HepG2 (cell line): ENCODE measurements at regions not wholly inside any gene's neighbourhood (a gene's known extent, or its start where the extent isn't known, plus 50 kb on each side); places are given as distances from the start of the nearest gene placed in this dataset.

Experiments
- ATAC-seq: fragments of 200-7000 bp; cut with Tn5 transposase; 3 replicates; pipeline ENCODE4 v1.9.1; 2020; ENCODE audit warnings: mild to moderate bottlenecking, moderate library complexity
- BruUV-seq: library from RNA; stranded (reverse); fragments of 400-500 nt; replicated peaks from 2 replicates; lab custom pipeline; 2021; lab: Mats Ljungman, UMichigan
- CTCF ChIA-PET: fragments of 300-600 bp; formaldehyde crosslinking; extraction: SDS; loops from one replicate; lab custom pipeline; 2021; ENCODE audit warnings: low total read pairs, inconsistent platforms, low intra/inter-chr PET ratio; lab: Yijun Ruan, JAX
- POLR2A ChIA-PET: fragments of 350-600 bp; sonication (Branson Sonifier 250); formaldehyde crosslinking; loops from one replicate; lab custom pipeline; 2020; ENCODE audit warnings: antibody characterized with exemption, inconsistent platforms; lab: Yijun Ruan, JAX
- DNase-seq: peaks from one replicate; pipeline ENCODE4 v3.0.0-alpha.2; 2015; ENCODE audit warnings: low spot score
- FAIRE-seq: peaks from 3 replicates; lab custom pipeline; 2011; peaks lifted over from hg19 to GRCh38; lab: Jason Lieb, UNC
- H2AFZ ChIP-seq: one replicate; pipeline ENCODE4 v1.6.1; 2011; ENCODE audit warnings: low read length, inconsistent platforms
- H3K27ac ChIP-seq: fragments of 300-600 bp; 3 replicates; pipeline ENCODE4 v1.8.0; 2011; ENCODE audit warnings: mixed run types, mild to moderate bottlenecking, mixed read lengths, low read length, inconsistent platforms; ENCODE audit not compliant: insufficient read depth; ENCODE audit errors: extremely low read length
- H3K27me3 ChIP-seq, 2 experiments: fragments of 200-600 bp in 1 of 2; 2 replicates in 1 of 2; 3 replicates in 1 of 2; pipeline versions ENCODE4 v1.6.0 to v1.8.0; 2011; ENCODE audit warnings: low read length in 2 of 2, mild to moderate bottlenecking in 2 of 2, moderate library complexity in 2 of 2, inconsistent platforms in 1 of 2; ENCODE audit not compliant: insufficient read depth in 2 of 2, control insufficient read depth in 1 of 2
- H3K36me3 ChIP-seq, 2 experiments: fragments of 200-600 bp in 1 of 2; replicated peaks in 1 of 2; 2 replicates in 1 of 2; 3 replicates in 1 of 2; pipeline versions ENCODE4 v1.5.1 to v1.8.0; 2011; ENCODE audit warnings: low read length in 2 of 2, inconsistent platforms in 1 of 2; ENCODE audit not compliant: insufficient read depth in 2 of 2, control insufficient read depth in 1 of 2
- H3K4me1 ChIP-seq: 2 replicates; pipeline ENCODE4 v1.5.1; 2012; ENCODE audit warnings: low read length, inconsistent platforms; ENCODE audit not compliant: insufficient read depth
- H3K4me2 ChIP-seq: 2 replicates; pipeline ENCODE4 v1.6.0; 2011; ENCODE audit warnings: low read depth, low read length, inconsistent platforms
- H3K4me3 ChIP-seq, 3 experiments: fragments of 200-600 bp in 1 of 3; sonication (generic), shearing (Covaris generic) in 1 of 3; replicated peaks in 1 of 3; 2 replicates each; pipeline ENCODE4 v1.5.1; 2011 to 2016; ENCODE audit warnings: low read length in 3 of 3, inconsistent platforms in 2 of 3, low read depth in 2 of 3, mild to moderate bottlenecking in 2 of 3, control low read depth in 1 of 3, mixed read lengths in 1 of 3; ENCODE audit not compliant: insufficient read depth in 1 of 3
- H3K79me2 ChIP-seq: one replicate; pipeline ENCODE4 v1.6.1; 2011; ENCODE audit warnings: low read length, inconsistent platforms; ENCODE audit not compliant: insufficient read depth
- H3K9ac ChIP-seq: 2 replicates; pipeline ENCODE4 v1.6.0; 2011; ENCODE audit warnings: mild to moderate bottlenecking, low read depth, low read length, inconsistent platforms; ENCODE audit not compliant: insufficient read depth
- H3K9me3 ChIP-seq: 2 replicates; pipeline ENCODE4 v1.5.1; 2012; ENCODE audit warnings: mild to moderate bottlenecking, low read length
- H4K20me1 ChIP-seq: 2 replicates; pipeline ENCODE4 v1.6.0; 2011; ENCODE audit warnings: inconsistent platforms, mild to moderate bottlenecking, low read length, moderate library complexity; ENCODE audit not compliant: insufficient read depth
- ATRX ChIP-seq: sonication (generic); formaldehyde crosslinking; IDR thresholded peaks from 2 replicates; pipeline ENCODE4 v1.4.0; 2020; ENCODE audit warnings: missing genetic modification reagents, borderline replicate concordance
- ELF3 ChIP-seq: IDR thresholded peaks from 2 replicates; pipeline ENCODE4 v1.6.1; 2016; ENCODE audit warnings: missing genetic modification reagents, missing compliant biosample characterization
- ETV5 ChIP-seq: IDR thresholded peaks from 2 replicates; pipeline ENCODE4 v1.6.1; 2018; ENCODE audit warnings: missing biosample characterization, missing genetic modification reagents, inconsistent platforms, borderline replicate concordance
- HCFC1 ChIP-seq: fragments of 150-350 bp; IDR thresholded peaks from 2 replicates; pipeline ENCODE4 v1.6.1; 2014; ENCODE audit warnings: low read depth, low read length
- MIXL1 ChIP-seq: IDR thresholded peaks from 2 replicates; pipeline ENCODE4 v1.6.1; 2016
- NCOA1 ChIP-seq: sonication (generic); formaldehyde crosslinking; IDR thresholded peaks from 2 replicates; pipeline ENCODE4 v1.9.0; 2021; ENCODE audit warnings: missing genetic modification reagents
- POLR2A ChIP-seq, 2 experiments: IDR thresholded peaks; 2 replicates each; pipeline ENCODE4 v1.6.1; 2011; ENCODE audit warnings: low read depth in 2 of 2, low read length in 2 of 2, mild to moderate bottlenecking in 1 of 2, moderate library complexity in 1 of 2; ENCODE audit not compliant: insufficient read depth in 1 of 2
- PRMT3 ChIP-seq: sonication (generic); formaldehyde crosslinking; IDR thresholded peaks from 2 replicates; pipeline ENCODE4 v1.8.1; 2022; ENCODE audit warnings: low read depth, mild to moderate bottlenecking, moderate library complexity, missing genetic modification reagents, borderline replicate concordance
- ZNF326 ChIP-seq: sonication (generic); formaldehyde crosslinking; IDR thresholded peaks from 2 replicates; pipeline ENCODE4 v1.4.0; 2020; ENCODE audit warnings: missing genetic modification reagents, borderline replicate concordance
- ZNF484 ChIP-seq: sonication (generic); formaldehyde crosslinking; IDR thresholded peaks from 2 replicates; pipeline ENCODE4 v1.5.1; 2020; ENCODE audit warnings: mild to moderate bottlenecking, low read depth, missing genetic modification reagents, borderline replicate concordance
- WGBS: methylation state at CpG from one replicate; pipeline ENCODE4 v1.1.6; 2017; ENCODE audit warnings: low lambda C conversion rate; 5-methylcytosine and 5-hydroxymethylcytosine counted together
- in situ Hi-C: cut with HindIII; loops from 2 replicates; pipeline ENCODE4 v1.10.0; 2017; ENCODE audit warnings: low pct_unique_long_range_greater_than_20kb; ENCODE audit not compliant: extremely low pct_ligation_motif_present
- intact Hi-C: fragments of 100-400 bp; cut with micrococcal nuclease; formaldehyde crosslinking; loops from one replicate; pipeline ENCODE4 v1.10.0; 2022; ENCODE audit not compliant: unreplicated experiment
- TF ChIP-seq, protein P1 (sequence below): sonication (generic); formaldehyde crosslinking; IDR thresholded peaks from 2 replicates; pipeline ENCODE4 v1.4.0; 2020; ENCODE audit warnings: missing genetic modification reagents
- TF ChIP-seq, protein P2 (sequence below): sonication (generic); formaldehyde crosslinking; IDR thresholded peaks from 2 replicates; pipeline ENCODE4 v1.9.0; 2021; ENCODE audit warnings: missing genetic modification reagents, mild to moderate bottlenecking, borderline replicate concordance

DNA sequence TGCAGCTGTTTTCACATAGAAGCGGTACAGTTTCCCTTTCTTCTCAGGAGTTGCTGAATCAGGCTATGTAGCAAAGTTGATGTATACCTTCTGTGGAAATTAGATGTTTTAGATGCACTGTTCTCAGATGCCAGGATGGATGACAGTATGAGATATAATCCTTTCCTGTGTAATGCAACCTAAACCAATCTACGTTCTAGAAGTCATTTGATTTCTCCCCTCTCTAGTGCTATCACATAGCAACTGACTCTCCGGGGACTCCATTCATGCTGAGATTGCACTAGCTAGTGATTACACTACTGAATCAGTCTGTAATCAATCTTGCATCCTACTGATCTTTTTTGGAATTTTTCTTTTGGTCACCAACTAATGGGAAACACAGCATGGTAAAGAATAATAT lies 1881.7 kb downstream of the PCDH7 start:
- no peaks in the 10 kb centered on the region for H3K79me2 ChIP-seq
- H3K4me1 ChIP-seq: no peaks in the 10 kb centered on the region
- no peak overlapping the region for H3K27ac ChIP-seq
- WGBS: 16% methylated on average over 3 of the region's 3 CpGs
- H3K4me3 ChIP-seq: no peak overlapping the region
- FAIRE-seq: no peak
- intact Hi-C loops: no loop called here
- POLR2A ChIA-PET: no interaction called here
- H3K9ac ChIP-seq: no peak overlapping the region
- H3K36me3 ChIP-seq: no peaks in the 10 kb centered on the region
- no peaks in the 10 kb centered on the region for H4K20me1 ChIP-seq
- TF ChIP-seq MIXL1 (CRISPR knock-in tag) (no peak), ZNF326 (CRISPR knock-in tag) (no peak), NCOA1 (CRISPR knock-in tag) (no peak), HCFC1 (no peak), POLR2A (IDR thresholded peaks at IDR 0.05; ENCODE audit: insufficient read depth in 1 of 2, low read depth in 2 of 2, low read length in 2 of 2) (no peak), ZNF484 (CRISPR knock-in tag) (no peak), PRMT3 (CRISPR knock-in tag) (no peak), ELF3 (CRISPR knock-in tag) (no peak), ATRX (CRISPR knock-in tag) (no peak), ETV5 (CRISPR knock-in tag) (no peak)
- TF ChIP-seq, protein P1, sequence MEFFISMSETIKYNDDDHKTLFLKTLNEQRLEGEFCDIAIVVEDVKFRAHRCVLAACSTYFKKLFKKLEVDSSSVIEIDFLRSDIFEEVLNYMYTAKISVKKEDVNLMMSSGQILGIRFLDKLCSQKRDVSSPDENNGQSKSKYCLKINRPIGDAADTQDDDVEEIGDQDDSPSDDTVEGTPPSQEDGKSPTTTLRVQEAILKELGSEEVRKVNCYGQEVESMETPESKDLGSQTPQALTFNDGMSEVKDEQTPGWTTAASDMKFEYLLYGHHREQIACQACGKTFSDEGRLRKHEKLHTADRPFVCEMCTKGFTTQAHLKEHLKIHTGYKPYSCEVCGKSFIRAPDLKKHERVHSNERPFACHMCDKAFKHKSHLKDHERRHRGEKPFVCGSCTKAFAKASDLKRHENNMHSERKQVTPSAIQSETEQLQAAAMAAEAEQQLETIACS (CRISPR knock-in tag): no peak
- TF ChIP-seq, protein P2, sequence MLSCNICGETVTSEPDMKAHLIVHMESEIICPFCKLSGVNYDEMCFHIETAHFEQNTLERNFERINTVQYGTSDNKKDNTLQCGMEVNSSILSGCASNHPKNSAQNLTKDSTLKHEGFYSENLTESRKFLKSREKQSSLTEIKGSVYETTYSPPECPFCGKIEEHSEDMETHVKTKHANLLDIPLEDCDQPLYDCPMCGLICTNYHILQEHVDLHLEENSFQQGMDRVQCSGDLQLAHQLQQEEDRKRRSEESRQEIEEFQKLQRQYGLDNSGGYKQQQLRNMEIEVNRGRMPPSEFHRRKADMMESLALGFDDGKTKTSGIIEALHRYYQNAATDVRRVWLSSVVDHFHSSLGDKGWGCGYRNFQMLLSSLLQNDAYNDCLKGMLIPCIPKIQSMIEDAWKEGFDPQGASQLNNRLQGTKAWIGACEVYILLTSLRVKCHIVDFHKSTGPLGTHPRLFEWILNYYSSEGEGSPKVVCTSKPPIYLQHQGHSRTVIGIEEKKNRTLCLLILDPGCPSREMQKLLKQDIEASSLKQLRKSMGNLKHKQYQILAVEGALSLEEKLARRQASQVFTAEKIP (CRISPR knock-in tag): no peak
- TF ChIP-seq, all 625 proteins: peak for 0
- CTCF ChIA-PET: no interaction called here
- Histone ChIP-seq H3K9me3 (no peaks in the 10 kb centered on the region), H3K27me3 (no peaks in the 10 kb centered on the region), H2AFZ (no peak overlapping the region), H3K4me2 (no peak overlapping the region)
- in situ Hi-C loops: no loop called here
- BruUV-seq: no TSS peak
- ATAC-seq (no peak), DNase-seq (no peak)
